Mesenchymal stem cell (in vitro differentiated cells and primary cell): ENCODE measurements at regions not wholly inside any gene's neighbourhood (a gene's known extent, or its start where the extent isn't known, plus 50 kb on each side); places are given as distances from the start of the nearest gene placed in this dataset.
A peak's percentile ranks its signal among the peaks of the same experiment; 100 is the strongest.

ENCODE experiments used
- DNase-seq: peaks from one replicate; pipeline ENCODE4 v3.0.0-alpha.2; 2013
- H2AFZ ChIP-seq: one replicate; pipeline ENCODE4 v1.6.1; 2013; ENCODE audit warnings: low read depth, mild to moderate bottlenecking, control low read depth, inconsistent platforms, low read length, moderate library complexity
- H2AK5ac ChIP-seq: 2 replicates; pipeline ENCODE4 v1.6.1; 2013; ENCODE audit warnings: low read length, moderate library complexity, mild to moderate bottlenecking, inconsistent platforms; ENCODE audit not compliant: severe bottlenecking
- H2BK120ac ChIP-seq: one replicate; pipeline ENCODE4 v1.6.1; 2013; ENCODE audit warnings: low read depth, mild to moderate bottlenecking, inconsistent platforms, low read length, moderate library complexity
- H2BK12ac ChIP-seq, 2 experiments: one replicate each; pipeline ENCODE4 v1.6.1; 2013; ENCODE audit warnings: inconsistent platforms in 2 of 2, low read length in 2 of 2, mild to moderate bottlenecking in 2 of 2, moderate library complexity in 2 of 2, control low read depth in 1 of 2
- H2BK15ac ChIP-seq: one replicate; pipeline ENCODE4 v1.6.1; 2013; ENCODE audit warnings: mild to moderate bottlenecking, low read depth, inconsistent platforms; ENCODE audit not compliant: poor library complexity, severe bottlenecking
- H2BK5ac ChIP-seq: 2 replicates; pipeline ENCODE4 v1.6.1; 2013; ENCODE audit warnings: low read depth, mild to moderate bottlenecking, low read length, control low read depth, inconsistent platforms; ENCODE audit not compliant: poor library complexity, severe bottlenecking
- H3K14ac ChIP-seq, 2 experiments: one replicate each; pipeline ENCODE4 v1.6.1; 2013; ENCODE audit warnings: inconsistent platforms in 2 of 2, low read length in 2 of 2, control low read depth in 1 of 2, mild to moderate bottlenecking in 1 of 2, moderate library complexity in 1 of 2
- H3K18ac ChIP-seq, 2 experiments: one replicate each; pipeline ENCODE4 v1.6.1; 2013; ENCODE audit warnings: inconsistent platforms in 2 of 2, low read length in 2 of 2, control low read depth in 1 of 2, low read depth in 1 of 2, mild to moderate bottlenecking in 1 of 2
- H3K23ac ChIP-seq, 2 experiments: one replicate each; pipeline ENCODE4 v1.6.1; 2013; ENCODE audit warnings: inconsistent platforms in 2 of 2, low read length in 2 of 2, mild to moderate bottlenecking in 2 of 2, moderate library complexity in 2 of 2, control low read depth in 1 of 2
- H3K27ac ChIP-seq: 2 replicates; pipeline ENCODE4 v1.5.1; 2013; ENCODE audit warnings: mild to moderate bottlenecking, moderate library complexity, low read length, control low read depth, inconsistent platforms; ENCODE audit not compliant: poor library complexity, severe bottlenecking
- H3K27me3 ChIP-seq, 2 experiments: 2 replicates each; pipeline versions ENCODE4 v1.6.1 to v1.7.0; 2013; ENCODE audit warnings: low read length in 2 of 2, mild to moderate bottlenecking in 2 of 2, moderate library complexity in 2 of 2, control low read depth in 1 of 2, inconsistent platforms in 1 of 2; ENCODE audit not compliant: control insufficient read depth in 1 of 2, insufficient read depth in 1 of 2
- H3K36me3 ChIP-seq, 2 experiments: 2 replicates each; pipeline versions ENCODE4 v1.6.1 to v1.7.0; 2013; ENCODE audit warnings: low read length in 2 of 2, control low read depth in 1 of 2, inconsistent platforms in 1 of 2, low read depth in 1 of 2, mild to moderate bottlenecking in 1 of 2; ENCODE audit not compliant: insufficient read depth in 2 of 2, control insufficient read depth in 1 of 2
- H3K4ac ChIP-seq, 2 experiments: one replicate each; pipeline ENCODE4 v1.6.1; 2013; ENCODE audit warnings: inconsistent platforms in 2 of 2, low read length in 2 of 2, mild to moderate bottlenecking in 2 of 2, moderate library complexity in 2 of 2, control low read depth in 1 of 2, low read depth in 1 of 2
- H3K4me1 ChIP-seq: 2 replicates; pipeline ENCODE4 v1.6.1; 2013; ENCODE audit warnings: low read depth, low read length, control low read depth; ENCODE audit not compliant: control insufficient read depth, insufficient read depth
- H3K4me2 ChIP-seq: 2 replicates; pipeline ENCODE4 v1.6.1; 2013; ENCODE audit warnings: low read length, mild to moderate bottlenecking, inconsistent platforms; ENCODE audit not compliant: poor library complexity, severe bottlenecking
- H3K4me3 ChIP-seq, 2 experiments: 2 replicates each; pipeline versions ENCODE4 v1.5.1 to v1.7.0; 2013; ENCODE audit warnings: low read length in 2 of 2, mild to moderate bottlenecking in 2 of 2, control low read depth in 1 of 2, low read depth in 1 of 2; ENCODE audit not compliant: insufficient read depth in 1 of 2
- H3K79me1 ChIP-seq: replicated peaks from 2 replicates; pipeline ENCODE4 v1.6.1; 2013; ENCODE audit warnings: mild to moderate bottlenecking, control low read depth, low read length, inconsistent platforms; ENCODE audit not compliant: poor library complexity, severe bottlenecking
- H3K9ac ChIP-seq: 2 replicates; pipeline ENCODE4 v1.7.0; 2013; ENCODE audit warnings: mild to moderate bottlenecking, low read length, moderate library complexity
- H3K9me3 ChIP-seq: 2 replicates; pipeline ENCODE4 v1.7.0; 2013; ENCODE audit warnings: mild to moderate bottlenecking, low read length; ENCODE audit not compliant: control insufficient read depth
- H4K8ac ChIP-seq: one replicate; pipeline ENCODE4 v1.6.1; 2013; ENCODE audit warnings: inconsistent platforms, mild to moderate bottlenecking, low read length, moderate library complexity
- H4K91ac ChIP-seq: one replicate; pipeline ENCODE4 v1.6.1; 2013; ENCODE audit warnings: mild to moderate bottlenecking, low read length, inconsistent platforms
- WGBS: methylation state at CpG from one replicate; pipeline ENCODE4 v1.1.7; 2013; ENCODE audit warnings: mixed read lengths; 5-methylcytosine and 5-hydroxymethylcytosine counted together

DNA sequence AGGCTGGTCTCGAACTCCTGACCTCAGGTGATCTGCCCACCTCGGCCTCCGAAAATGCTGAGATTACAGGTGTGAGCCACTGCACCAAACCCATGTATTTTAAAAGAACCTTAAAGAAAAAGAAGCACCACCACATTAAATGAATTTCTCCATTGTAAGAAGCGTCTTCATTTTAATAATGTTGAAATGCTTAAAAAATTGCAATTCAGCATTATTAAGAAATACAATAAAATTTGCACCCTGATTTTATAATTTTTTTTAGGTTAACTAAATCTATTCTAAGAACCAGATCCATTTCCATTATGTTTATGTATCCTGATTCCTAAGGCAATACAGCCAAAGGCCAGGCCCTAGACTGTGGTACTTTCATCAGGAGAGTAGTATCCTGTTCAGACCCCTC is 167.2 kb downstream of the BTC start:
- H3K27ac ChIP-seq: no peak overlapping the region
- H3K18ac ChIP-seq: peak overlapping the region in 1 of 2 experiments; percentile 32
- H3K23ac ChIP-seq: no peak overlapping the region
- H2BK15ac ChIP-seq: no peak overlapping the region
- H2BK5ac ChIP-seq: no peak overlapping the region
- H3K4ac ChIP-seq: no peak overlapping the region
- 93% methylated on average over 3 of the region's 4 CpGs for WGBS
- H3K79me1 ChIP-seq: no peaks in the 10 kb centered on the region
- no peak overlapping the region for H4K8ac ChIP-seq
- no peak overlapping the region for H3K4me3 ChIP-seq
- H2BK120ac ChIP-seq: no peak overlapping the region
- no peak overlapping the region for H3K4me2 ChIP-seq
- no peak overlapping the region for H2AFZ ChIP-seq
- no peaks in the 10 kb centered on the region for H3K36me3 ChIP-seq
- H2AK5ac ChIP-seq: no peak overlapping the region
- peak overlapping the region in 1 of 2 experiments; percentile 0 for H2BK12ac ChIP-seq
- H3K14ac ChIP-seq: no peak overlapping the region
- no peaks in the 10 kb centered on the region for H3K27me3 ChIP-seq
- H4K91ac ChIP-seq: no peak overlapping the region
- no peaks in the 10 kb centered on the region for H3K9me3 ChIP-seq
- no peak overlapping the region for H3K9ac ChIP-seq
- H3K4me1 ChIP-seq: peaks cover 3% of the 10 kb centered on the region
- DNase-seq: no peak

DNA sequence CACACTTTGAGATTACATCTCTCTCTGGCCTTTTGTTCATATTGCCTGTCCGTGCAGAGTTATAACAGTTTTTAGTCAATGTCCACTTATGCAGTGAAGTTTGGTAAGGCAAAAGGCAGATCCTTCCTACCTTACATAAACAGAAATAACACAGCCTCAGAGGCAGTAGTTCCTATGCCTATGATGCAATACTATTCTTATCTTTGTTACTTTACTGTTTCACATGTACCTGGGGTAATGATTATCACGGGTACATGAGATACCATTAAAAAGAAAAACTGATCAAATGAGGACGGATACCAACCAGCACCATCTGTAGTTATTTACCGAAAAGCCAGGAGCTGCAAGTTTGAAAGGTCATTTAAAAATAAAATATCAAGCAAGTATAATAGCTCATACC is 166.8 kb downstream of the BTC start:
- Histone ChIP-seq H4K8ac (no peak overlapping the region), H3K79me1 (no peaks in the 10 kb centered on the region), H2BK120ac (no peak overlapping the region), H2BK12ac (peak overlapping the region in 1 of 2 experiments; percentile 0), H3K4me1 (peaks cover 3% of the 10 kb centered on the region), H3K14ac (no peak overlapping the region), H3K27ac (no peak overlapping the region), H3K9me3 (no peaks in the 10 kb centered on the region), H2BK5ac (no peak overlapping the region), H2BK15ac (no peak overlapping the region), H3K4ac (no peak overlapping the region), H3K36me3 (no peaks in the 10 kb centered on the region), H3K23ac (no peak overlapping the region), H3K9ac (no peak overlapping the region), H3K4me3 (no peak overlapping the region), H2AFZ (no peak overlapping the region), H4K91ac (no peak overlapping the region), H3K4me2 (no peak overlapping the region), H3K18ac (no peak overlapping the region), H2AK5ac (no peak overlapping the region), H3K27me3 (no peaks in the 10 kb centered on the region)
- 63% methylated on average over 1 of the region's 4 CpGs for WGBS
- no peak for DNase-seq

DNA sequence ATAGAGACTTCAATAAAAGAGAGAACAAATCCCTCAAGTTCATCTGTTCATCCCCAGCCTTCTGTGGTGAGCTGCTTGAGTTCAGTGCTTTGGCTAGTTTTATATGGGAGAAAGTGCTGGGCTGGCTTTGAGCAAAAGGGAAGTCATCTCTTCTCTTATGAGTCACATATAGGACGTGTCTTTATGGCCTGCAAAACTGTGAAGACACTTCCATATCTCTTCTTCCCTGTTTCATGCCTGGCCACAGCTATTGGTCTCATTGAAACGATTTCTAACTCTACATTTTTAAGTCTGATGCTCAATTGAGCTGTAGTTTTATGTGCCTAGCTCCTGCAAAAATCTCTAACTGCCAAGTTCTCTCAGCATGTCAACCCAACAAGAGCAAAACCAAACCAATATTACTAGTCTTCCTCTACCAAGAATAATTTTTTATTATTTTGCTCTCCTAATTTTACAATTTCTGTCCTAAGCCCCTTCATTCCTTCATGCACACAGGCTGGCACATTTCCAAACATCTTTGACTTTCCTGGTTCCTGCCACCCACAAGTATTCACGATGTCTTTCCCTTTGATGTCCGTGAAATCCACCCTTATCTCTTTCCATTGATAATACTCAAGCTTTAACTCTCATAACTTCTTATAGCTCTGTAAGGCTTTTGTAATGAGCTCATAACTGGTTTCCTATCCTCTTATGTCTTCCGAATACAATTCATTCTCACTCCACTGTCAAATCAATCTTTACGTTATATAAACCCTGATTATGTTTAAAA is 165.3 kb downstream of the BTC start:
- no peak overlapping the region for H3K9ac ChIP-seq
- no peak overlapping the region for H2BK15ac ChIP-seq
- peak overlapping the region in 1 of 2 experiments; percentile 16 for H3K4ac ChIP-seq
- H3K9me3 ChIP-seq: no peaks in the 10 kb centered on the region
- no peak overlapping the region for H2AK5ac ChIP-seq
- no peak overlapping the region for H3K4me3 ChIP-seq
- H4K8ac ChIP-seq: no peak overlapping the region
- H3K27ac ChIP-seq: no peak overlapping the region
- H3K4me1 ChIP-seq: peaks cover 3% of the 10 kb centered on the region
- no peak overlapping the region for H3K14ac ChIP-seq
- no peak overlapping the region for H2BK12ac ChIP-seq
- H3K27me3 ChIP-seq: no peaks in the 10 kb centered on the region
- H3K79me1 ChIP-seq: no peaks in the 10 kb centered on the region
- peak; percentile 73 for DNase-seq
- H3K23ac ChIP-seq: no peak overlapping the region
- H2BK5ac ChIP-seq: no peak overlapping the region
- 66% methylated on average over 6 of the region's 6 CpGs for WGBS
- H3K36me3 ChIP-seq: no peaks in the 10 kb centered on the region
- H3K18ac ChIP-seq: no peak overlapping the region
- no peak overlapping the region for H2AFZ ChIP-seq
- no peak overlapping the region for H3K4me2 ChIP-seq
- H4K91ac ChIP-seq: no peak overlapping the region
- no peak overlapping the region for H2BK120ac ChIP-seq

DNA sequence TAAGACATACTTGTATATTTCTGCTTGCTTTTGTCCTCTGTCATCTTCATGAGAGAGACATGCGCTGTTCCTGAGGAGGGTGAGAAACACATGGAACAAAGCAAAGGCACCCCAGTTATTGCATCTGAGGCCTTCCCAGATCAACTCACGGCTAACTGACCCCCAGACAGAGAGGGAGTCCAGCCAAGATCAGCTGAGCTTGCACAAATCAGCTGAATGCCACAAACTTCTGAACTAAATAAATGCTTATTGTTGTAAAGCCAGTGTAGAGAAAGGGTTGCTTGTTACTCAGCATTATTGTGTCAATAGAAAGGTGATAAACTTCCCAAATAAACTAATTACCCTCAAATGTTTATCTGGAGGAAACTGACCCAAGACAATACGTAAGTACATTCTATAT is 163.8 kb downstream of the BTC start:
- DNase-seq: no peak
- Histone ChIP-seq H3K4ac (no peak overlapping the region), H2BK120ac (no peak overlapping the region), H3K4me3 (no peak overlapping the region), H3K27me3 (no peaks in the 10 kb centered on the region), H3K4me1 (peaks cover 3% of the 10 kb centered on the region), H2BK12ac (peak overlapping the region; percentile 43 to 59), H2BK5ac (no peak overlapping the region), H3K14ac (no peak overlapping the region), H2BK15ac (no peak overlapping the region), H3K79me1 (no peaks in the 10 kb centered on the region), H4K91ac (peak overlapping the region; percentile 62), H2AK5ac (no peak overlapping the region), H2AFZ (no peak overlapping the region), H3K23ac (no peak overlapping the region), H3K4me2 (no peak overlapping the region), H3K9me3 (no peaks in the 10 kb centered on the region), H3K18ac (no peak overlapping the region), H4K8ac (no peak overlapping the region), H3K9ac (no peak overlapping the region), H3K27ac (no peak overlapping the region), H3K36me3 (no peaks in the 10 kb centered on the region)
- WGBS: 100% methylated on average over 1 of the region's 3 CpGs
